H1 (cell line): ENCODE measurements at regions not wholly inside any gene's neighbourhood (a gene's known extent, or its start where the extent isn't known, plus 50 kb on each side); places are given as distances from the start of the nearest gene placed in this dataset.

Experiments used
- TF ChIP-seq, protein P1 (sequence below): fragments of 300-600 bp; sonication (generic); IDR thresholded peaks from 2 replicates; pipeline ENCODE4 v1.7.1; 2012; ENCODE audit warnings: low read length, moderate library complexity, mild to moderate bottlenecking, inconsistent platforms; ENCODE audit not compliant: insufficient replicate concordance

DNA sequence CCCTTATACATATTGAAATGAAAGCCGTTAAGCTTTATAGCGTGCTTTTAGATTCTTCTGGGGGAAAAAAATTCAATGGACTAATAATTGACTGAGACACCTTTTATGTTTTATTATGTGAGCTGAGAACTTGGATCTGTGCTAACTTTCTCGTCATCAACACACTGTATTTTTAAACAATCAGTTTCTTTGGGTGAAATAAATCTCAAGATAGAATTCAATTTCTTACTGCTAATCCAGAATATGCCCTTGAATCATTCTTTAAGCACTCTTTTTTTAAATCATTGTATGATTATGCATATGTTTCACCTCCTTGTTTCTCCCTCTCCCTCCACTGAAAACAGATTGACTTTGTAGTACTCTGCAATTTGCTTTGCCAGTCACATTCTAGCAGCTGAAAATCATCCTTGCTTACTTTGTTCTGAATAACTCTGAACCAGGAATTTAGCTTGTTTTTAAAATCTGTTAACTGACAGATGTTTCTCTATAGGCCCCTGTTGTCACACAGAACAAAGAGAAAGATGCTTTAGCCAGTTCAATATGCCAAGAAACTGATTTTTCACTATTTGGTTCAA is 81.5 kb downstream of the SLIT2 start (continued):
- TF ChIP-seq, protein P1, sequence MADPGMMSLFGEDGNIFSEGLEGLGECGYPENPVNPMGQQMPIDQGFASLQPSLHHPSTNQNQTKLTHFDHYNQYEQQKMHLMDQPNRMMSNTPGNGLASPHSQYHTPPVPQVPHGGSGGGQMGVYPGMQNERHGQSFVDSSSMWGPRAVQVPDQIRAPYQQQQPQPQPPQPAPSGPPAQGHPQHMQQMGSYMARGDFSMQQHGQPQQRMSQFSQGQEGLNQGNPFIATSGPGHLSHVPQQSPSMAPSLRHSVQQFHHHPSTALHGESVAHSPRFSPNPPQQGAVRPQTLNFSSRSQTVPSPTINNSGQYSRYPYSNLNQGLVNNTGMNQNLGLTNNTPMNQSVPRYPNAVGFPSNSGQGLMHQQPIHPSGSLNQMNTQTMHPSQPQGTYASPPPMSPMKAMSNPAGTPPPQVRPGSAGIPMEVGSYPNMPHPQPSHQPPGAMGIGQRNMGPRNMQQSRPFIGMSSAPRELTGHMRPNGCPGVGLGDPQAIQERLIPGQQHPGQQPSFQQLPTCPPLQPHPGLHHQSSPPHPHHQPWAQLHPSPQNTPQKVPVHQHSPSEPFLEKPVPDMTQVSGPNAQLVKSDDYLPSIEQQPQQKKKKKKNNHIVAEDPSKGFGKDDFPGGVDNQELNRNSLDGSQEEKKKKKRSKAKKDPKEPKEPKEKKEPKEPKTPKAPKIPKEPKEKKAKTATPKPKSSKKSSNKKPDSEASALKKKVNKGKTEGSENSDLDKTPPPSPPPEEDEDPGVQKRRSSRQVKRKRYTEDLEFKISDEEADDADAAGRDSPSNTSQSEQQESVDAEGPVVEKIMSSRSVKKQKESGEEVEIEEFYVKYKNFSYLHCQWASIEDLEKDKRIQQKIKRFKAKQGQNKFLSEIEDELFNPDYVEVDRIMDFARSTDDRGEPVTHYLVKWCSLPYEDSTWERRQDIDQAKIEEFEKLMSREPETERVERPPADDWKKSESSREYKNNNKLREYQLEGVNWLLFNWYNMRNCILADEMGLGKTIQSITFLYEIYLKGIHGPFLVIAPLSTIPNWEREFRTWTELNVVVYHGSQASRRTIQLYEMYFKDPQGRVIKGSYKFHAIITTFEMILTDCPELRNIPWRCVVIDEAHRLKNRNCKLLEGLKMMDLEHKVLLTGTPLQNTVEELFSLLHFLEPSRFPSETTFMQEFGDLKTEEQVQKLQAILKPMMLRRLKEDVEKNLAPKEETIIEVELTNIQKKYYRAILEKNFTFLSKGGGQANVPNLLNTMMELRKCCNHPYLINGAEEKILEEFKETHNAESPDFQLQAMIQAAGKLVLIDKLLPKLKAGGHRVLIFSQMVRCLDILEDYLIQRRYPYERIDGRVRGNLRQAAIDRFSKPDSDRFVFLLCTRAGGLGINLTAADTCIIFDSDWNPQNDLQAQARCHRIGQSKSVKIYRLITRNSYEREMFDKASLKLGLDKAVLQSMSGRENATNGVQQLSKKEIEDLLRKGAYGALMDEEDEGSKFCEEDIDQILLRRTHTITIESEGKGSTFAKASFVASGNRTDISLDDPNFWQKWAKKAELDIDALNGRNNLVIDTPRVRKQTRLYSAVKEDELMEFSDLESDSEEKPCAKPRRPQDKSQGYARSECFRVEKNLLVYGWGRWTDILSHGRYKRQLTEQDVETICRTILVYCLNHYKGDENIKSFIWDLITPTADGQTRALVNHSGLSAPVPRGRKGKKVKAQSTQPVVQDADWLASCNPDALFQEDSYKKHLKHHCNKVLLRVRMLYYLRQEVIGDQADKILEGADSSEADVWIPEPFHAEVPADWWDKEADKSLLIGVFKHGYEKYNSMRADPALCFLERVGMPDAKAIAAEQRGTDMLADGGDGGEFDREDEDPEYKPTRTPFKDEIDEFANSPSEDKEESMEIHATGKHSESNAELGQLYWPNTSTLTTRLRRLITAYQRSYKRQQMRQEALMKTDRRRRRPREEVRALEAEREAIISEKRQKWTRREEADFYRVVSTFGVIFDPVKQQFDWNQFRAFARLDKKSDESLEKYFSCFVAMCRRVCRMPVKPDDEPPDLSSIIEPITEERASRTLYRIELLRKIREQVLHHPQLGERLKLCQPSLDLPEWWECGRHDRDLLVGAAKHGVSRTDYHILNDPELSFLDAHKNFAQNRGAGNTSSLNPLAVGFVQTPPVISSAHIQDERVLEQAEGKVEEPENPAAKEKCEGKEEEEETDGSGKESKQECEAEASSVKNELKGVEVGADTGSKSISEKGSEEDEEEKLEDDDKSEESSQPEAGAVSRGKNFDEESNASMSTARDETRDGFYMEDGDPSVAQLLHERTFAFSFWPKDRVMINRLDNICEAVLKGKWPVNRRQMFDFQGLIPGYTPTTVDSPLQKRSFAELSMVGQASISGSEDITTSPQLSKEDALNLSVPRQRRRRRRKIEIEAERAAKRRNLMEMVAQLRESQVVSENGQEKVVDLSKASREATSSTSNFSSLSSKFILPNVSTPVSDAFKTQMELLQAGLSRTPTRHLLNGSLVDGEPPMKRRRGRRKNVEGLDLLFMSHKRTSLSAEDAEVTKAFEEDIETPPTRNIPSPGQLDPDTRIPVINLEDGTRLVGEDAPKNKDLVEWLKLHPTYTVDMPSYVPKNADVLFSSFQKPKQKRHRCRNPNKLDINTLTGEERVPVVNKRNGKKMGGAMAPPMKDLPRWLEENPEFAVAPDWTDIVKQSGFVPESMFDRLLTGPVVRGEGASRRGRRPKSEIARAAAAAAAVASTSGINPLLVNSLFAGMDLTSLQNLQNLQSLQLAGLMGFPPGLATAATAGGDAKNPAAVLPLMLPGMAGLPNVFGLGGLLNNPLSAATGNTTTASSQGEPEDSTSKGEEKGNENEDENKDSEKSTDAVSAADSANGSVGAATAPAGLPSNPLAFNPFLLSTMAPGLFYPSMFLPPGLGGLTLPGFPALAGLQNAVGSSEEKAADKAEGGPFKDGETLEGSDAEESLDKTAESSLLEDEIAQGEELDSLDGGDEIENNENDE = no peak
